ENCODE measurements at regions not wholly inside any gene's neighbourhood (a gene's known extent, or its start where the extent isn't known, plus 50 kb on each side); places are given as distances from the start of the nearest gene placed in this dataset.

GRCh38 chr2:150895968-150896367 is 365.7 kb downstream of the RBM43 start:
- peaks cover 9% of the 10 kb centered on the region for H3K9me3 Mint-ChIP-seq (ENCODE audit: unreplicated experiment)
- no peak overlapping the region for H3K4me3 Mint-ChIP-seq (ENCODE audit: unreplicated experiment)
- H3K9me3 ChIP-seq, result no peaks in the 10 kb centered on the region
- no peak overlapping the region for H3K4me3 ChIP-seq (ENCODE audit: low read depth, low read length)
- DNase-seq, result no peak
- intact Hi-C loops (cut with micrococcal nuclease; ENCODE audit: unreplicated experiment), result no loop called here
- H3K4me1 Mint-ChIP-seq (ENCODE audit: low read depth, unreplicated experiment), result no peaks in the 10 kb centered on the region
- no peak overlapping the region for H3K27ac Mint-ChIP-seq (ENCODE audit: unreplicated experiment)
- H3K4me1 ChIP-seq, result no peaks in the 10 kb centered on the region
- ChIA-PET CTCF (no interaction called here), POLR2A (interaction anchor here (0.6 kb wide), 1 partner anchor 387 kb away, joined by 3 read pairs; no protein-coding TSS in a partner anchor)
- H3K27me3 Mint-ChIP-seq (ENCODE audit: insufficient read depth, unreplicated experiment), result no peaks in the 10 kb centered on the region
- TF ChIP-seq CTCF (IDR thresholded peaks at IDR 0.05; ENCODE audit: insufficient read depth in 1 of 2, low read depth in 1 of 2, low read length in 1 of 2, severe bottlenecking in 1 of 2, unreplicated experiment in 1 of 2), result no peak
- BruUV-seq (replicated peaks), result no TSS peak
- H3K36me3 Mint-ChIP-seq (ENCODE audit: insufficient read depth, unreplicated experiment), result no peaks in the 10 kb centered on the region
- H3K36me3 ChIP-seq (ENCODE audit: control insufficient read depth, insufficient read depth, low read length), result no peaks in the 10 kb centered on the region
- no peaks in the 10 kb centered on the region for H3K27me3 ChIP-seq (replicated peaks; ENCODE audit: control insufficient read depth, insufficient read depth, low read length)

DNA sequence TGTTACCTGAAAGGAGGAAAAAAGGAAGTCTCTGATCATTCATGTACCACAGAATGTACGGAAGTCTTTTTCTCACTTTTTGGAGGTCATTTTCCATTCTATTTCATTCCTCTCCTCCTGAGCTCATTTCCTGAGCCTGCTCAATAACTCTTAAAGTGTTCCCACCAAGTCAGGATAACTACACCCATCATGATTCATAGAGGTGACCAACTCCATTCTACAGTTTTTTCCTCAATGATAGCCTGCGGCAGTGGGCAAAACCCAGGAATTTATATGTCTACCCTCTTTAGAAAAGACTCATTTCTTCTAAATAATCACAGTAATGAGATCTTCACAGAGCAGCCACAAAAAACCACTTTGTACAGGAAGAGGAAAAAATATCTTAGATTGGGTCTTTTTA is 372.5 kb downstream of the RBM43 start:
- no peak overlapping the region for H3K4me3 Mint-ChIP-seq (ENCODE audit: unreplicated experiment)
- intact Hi-C loops (cut with micrococcal nuclease; ENCODE audit: unreplicated experiment), result no loop called here
- DNase-seq, result no peak
- no peaks in the 10 kb centered on the region for H3K36me3 ChIP-seq (ENCODE audit: control insufficient read depth, insufficient read depth, low read length)
- ChIA-PET POLR2A (no interaction called here), CTCF (no interaction called here)
- TF ChIP-seq CTCF (IDR thresholded peaks at IDR 0.05; ENCODE audit: insufficient read depth in 1 of 2, low read depth in 1 of 2, low read length in 1 of 2, severe bottlenecking in 1 of 2, unreplicated experiment in 1 of 2), result no peak
- no TSS peak for BruUV-seq (replicated peaks)
- H3K36me3 Mint-ChIP-seq (ENCODE audit: insufficient read depth, unreplicated experiment), result no peaks in the 10 kb centered on the region
- no peaks in the 10 kb centered on the region for H3K27me3 Mint-ChIP-seq (ENCODE audit: insufficient read depth, unreplicated experiment)
- no peak overlapping the region for H3K4me3 ChIP-seq (ENCODE audit: low read depth, low read length)
- no peaks in the 10 kb centered on the region for H3K9me3 ChIP-seq
- no peak overlapping the region for H3K27ac Mint-ChIP-seq (ENCODE audit: unreplicated experiment)
- H3K27me3 ChIP-seq (replicated peaks; ENCODE audit: control insufficient read depth, insufficient read depth, low read length), result no peaks in the 10 kb centered on the region
- H3K9me3 Mint-ChIP-seq (ENCODE audit: unreplicated experiment), result no peaks in the 10 kb centered on the region
- H3K4me1 Mint-ChIP-seq (ENCODE audit: low read depth, unreplicated experiment), result no peaks in the 10 kb centered on the region
- H3K4me1 ChIP-seq, result 0 out of 2 replicates have a peak, but pooled peaks cover under 1% of the 10 kb centered on the region

DNA sequence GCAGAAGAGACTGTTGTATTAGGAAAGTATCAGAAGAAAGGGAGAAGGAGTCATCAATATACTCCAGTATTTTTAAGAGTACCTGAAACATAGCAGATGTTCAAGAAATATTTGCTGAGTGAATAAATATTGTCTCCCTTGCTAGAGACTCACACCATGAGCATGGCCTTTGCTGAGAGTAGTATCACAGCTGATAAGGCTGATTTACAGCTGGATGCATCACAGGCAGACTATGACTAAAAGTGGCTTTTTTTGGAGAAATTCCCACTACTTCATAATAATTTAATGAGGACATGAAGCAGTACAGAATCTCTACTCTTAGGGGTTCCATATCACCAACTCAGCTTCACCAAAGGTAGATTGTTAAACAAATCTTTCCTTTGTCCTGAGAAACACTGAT is 373.3 kb downstream of the RBM43 start:
- Mint-ChIP-seq H3K27ac (ENCODE audit: unreplicated experiment) (no peak overlapping the region), H3K9me3 (ENCODE audit: unreplicated experiment) (no peaks in the 10 kb centered on the region), H3K4me3 (ENCODE audit: unreplicated experiment) (no peak overlapping the region), H3K27me3 (ENCODE audit: insufficient read depth, unreplicated experiment) (no peaks in the 10 kb centered on the region), H3K4me1 (ENCODE audit: low read depth, unreplicated experiment) (no peaks in the 10 kb centered on the region), H3K36me3 (ENCODE audit: insufficient read depth, unreplicated experiment) (no peaks in the 10 kb centered on the region)
- no TSS peak for BruUV-seq (replicated peaks)
- no peak for DNase-seq
- no peaks in the 10 kb centered on the region for H3K27me3 ChIP-seq (replicated peaks; ENCODE audit: control insufficient read depth, insufficient read depth, low read length)
- no peaks in the 10 kb centered on the region for H3K36me3 ChIP-seq (ENCODE audit: control insufficient read depth, insufficient read depth, low read length)
- H3K9me3 ChIP-seq, result no peaks in the 10 kb centered on the region
- ChIA-PET POLR2A (no interaction called here), CTCF (no interaction called here)
- intact Hi-C loops (cut with micrococcal nuclease; ENCODE audit: unreplicated experiment), result no loop called here
- TF ChIP-seq CTCF (IDR thresholded peaks at IDR 0.05; ENCODE audit: insufficient read depth in 1 of 2, low read depth in 1 of 2, low read length in 1 of 2, severe bottlenecking in 1 of 2, unreplicated experiment in 1 of 2), result no peak
- no peak overlapping the region for H3K4me3 ChIP-seq (ENCODE audit: low read depth, low read length)
- H3K4me1 ChIP-seq, result 0 out of 2 replicates have a peak, but pooled peaks cover 4% of the 10 kb centered on the region
